AG09309 (cell line): ENCODE measurements at regions not wholly inside any gene's neighbourhood (a gene's known extent, or its start where the extent isn't known, plus 50 kb on each side); places are given as distances from the start of the nearest gene placed in this dataset.

Experiments
- DNase-seq: peaks from one replicate; pipeline ENCODE4 v3.0.0-alpha.2; 2010; ENCODE audit warnings: low read depth
- H3K4me3 ChIP-seq: 2 replicates; pipeline ENCODE4 v1.5.1; 2011; ENCODE audit warnings: mild to moderate bottlenecking, low read depth, low read length, moderate library complexity; ENCODE audit not compliant: control insufficient read depth
- CTCF ChIP-seq: IDR thresholded peaks from 2 replicates; pipeline ENCODE4 v1.5.1; 2011; ENCODE audit warnings: mild to moderate bottlenecking, low read depth, low read length, inconsistent platforms; ENCODE audit not compliant: insufficient read depth, control insufficient read depth; ENCODE audit errors: missing control alignments

- H3K4me3 ChIP-seq, result no peak overlapping the region
- TF ChIP-seq CTCF, result no peak
- no peak for DNase-seq
Observed at GRCh38 chr10:28925121-28925663, 247.9 kb downstream of the BAMBI start.

- DNase-seq, result no peak
- no peak for TF ChIP-seq CTCF
- H3K4me3 ChIP-seq, result no peak overlapping the region
Observed at GRCh38 chr10:28926932-28927331, 249.6 kb downstream of the BAMBI start.

- DNase-seq, result no peak
- no peak overlapping the region for H3K4me3 ChIP-seq
- TF ChIP-seq CTCF, result no peak
Observed at GRCh38 chr10:28928484-28928883, 251.2 kb downstream of the BAMBI start.

- TF ChIP-seq CTCF, result no peak
- no peak overlapping the region for H3K4me3 ChIP-seq
- no peak for DNase-seq
Observed at GRCh38 chr10:28929942-28930341, 252.6 kb downstream of the BAMBI start.

GRCh38 chr10:28930514-28931495, 253.5 kb downstream of the BAMBI start:
- H3K4me3 ChIP-seq, result no peak overlapping the region
- TF ChIP-seq CTCF, result no peak
- no peak for DNase-seq

GRCh38 chr10:28935061-28935460, 257.7 kb downstream of the BAMBI start:
- TF ChIP-seq CTCF, result no peak
- no peak for DNase-seq
- H3K4me3 ChIP-seq, result no peak overlapping the region
